ENCODE measurements at regions not wholly inside any gene's neighbourhood (a gene's known extent, or its start where the extent isn't known, plus 50 kb on each side); places are given as distances from the start of the nearest gene placed in this dataset.

DNA sequence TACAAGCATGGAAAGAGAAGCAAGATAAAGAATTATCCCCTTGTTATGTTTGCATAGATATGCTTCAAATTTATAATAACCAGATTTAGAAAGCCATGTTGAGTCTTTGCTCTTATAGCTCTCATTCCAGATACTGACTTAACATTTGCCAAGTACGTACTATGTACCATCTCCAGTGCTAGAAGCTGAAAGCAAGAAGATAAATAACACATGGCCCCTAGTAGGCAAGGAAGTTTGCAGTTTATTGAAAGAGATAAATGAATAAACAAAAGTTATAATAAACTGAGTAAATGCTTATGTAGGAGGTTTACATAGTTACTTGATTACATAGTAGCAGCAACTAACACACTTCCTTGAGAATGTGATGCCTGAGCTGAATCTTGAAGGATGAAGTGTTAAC is 628.4 kb downstream of the HINT1 start:
- H3K4me3 ChIP-seq (ENCODE audit: low read depth, low read length): no peak overlapping the region
- CTCF ChIA-PET: interaction anchor here (0.6 kb wide), 1 partner anchor 20 kb away, joined by 3 read pairs; no protein-coding TSS in a partner anchor
- POLR2A ChIA-PET: no interaction called here

More for the DNA sequence above, 628.4 kb downstream of the HINT1 start:
- Histone ChIP-seq H3K9me3 (ENCODE audit: control insufficient read depth, insufficient read depth, low read depth, low read length) (no peaks in the 10 kb centered on the region), H3K27ac (ENCODE audit: extremely low read depth, low read depth, low read length) (no peak overlapping the region), H3K4me1 (ENCODE audit: control insufficient read depth, insufficient read depth, low read length) (no peaks in the 10 kb centered on the region), H3K36me3 (ENCODE audit: control insufficient read depth in 2 of 2, insufficient read depth in 1 of 2, low read length in 2 of 2) (no peaks in the 10 kb centered on the region)
- no peak for TF ChIP-seq ZNF138 (tag by site-specific recombination; IDR thresholded peaks at IDR 0.05; ENCODE audit: borderline replicate concordance)
- TF ChIP-seq, protein P1, sequence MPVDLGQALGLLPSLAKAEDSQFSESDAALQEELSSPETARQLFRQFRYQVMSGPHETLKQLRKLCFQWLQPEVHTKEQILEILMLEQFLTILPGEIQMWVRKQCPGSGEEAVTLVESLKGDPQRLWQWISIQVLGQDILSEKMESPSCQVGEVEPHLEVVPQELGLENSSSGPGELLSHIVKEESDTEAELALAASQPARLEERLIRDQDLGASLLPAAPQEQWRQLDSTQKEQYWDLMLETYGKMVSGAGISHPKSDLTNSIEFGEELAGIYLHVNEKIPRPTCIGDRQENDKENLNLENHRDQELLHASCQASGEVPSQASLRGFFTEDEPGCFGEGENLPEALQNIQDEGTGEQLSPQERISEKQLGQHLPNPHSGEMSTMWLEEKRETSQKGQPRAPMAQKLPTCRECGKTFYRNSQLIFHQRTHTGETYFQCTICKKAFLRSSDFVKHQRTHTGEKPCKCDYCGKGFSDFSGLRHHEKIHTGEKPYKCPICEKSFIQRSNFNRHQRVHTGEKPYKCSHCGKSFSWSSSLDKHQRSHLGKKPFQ (tag by site-specific recombination; IDR thresholded peaks at IDR 0.05): no peak
- TF ChIP-seq ZNF843 (tag by site-specific recombination; IDR thresholded peaks at IDR 0.05): no peak
- TF ChIP-seq KLF10 (tag by site-specific recombination; IDR thresholded peaks at IDR 0.05): no peak
- TF ChIP-seq ZNF510 (tag by site-specific recombination; IDR thresholded peaks at IDR 0.05; ENCODE audit: insufficient replicate concordance): no peak
- TF ChIP-seq, protein P2, sequence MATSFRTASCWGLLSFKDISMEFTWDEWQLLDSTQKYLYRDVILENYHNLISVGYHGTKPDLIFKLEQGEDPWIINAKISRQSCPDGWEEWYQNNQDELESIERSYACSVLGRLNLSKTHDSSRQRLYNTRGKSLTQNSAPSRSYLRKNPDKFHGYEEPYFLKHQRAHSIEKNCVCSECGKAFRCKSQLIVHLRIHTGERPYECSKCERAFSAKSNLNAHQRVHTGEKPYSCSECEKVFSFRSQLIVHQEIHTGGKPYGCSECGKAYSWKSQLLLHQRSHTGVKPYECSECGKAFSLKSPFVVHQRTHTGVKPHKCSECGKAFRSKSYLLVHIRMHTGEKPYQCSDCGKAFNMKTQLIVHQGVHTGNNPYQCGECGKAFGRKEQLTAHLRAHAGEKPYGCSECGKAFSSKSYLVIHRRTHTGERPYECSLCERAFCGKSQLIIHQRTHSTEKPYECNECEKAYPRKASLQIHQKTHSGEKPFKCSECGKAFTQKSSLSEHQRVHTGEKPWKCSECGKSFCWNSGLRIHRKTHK (tag by site-specific recombination; IDR thresholded peaks at IDR 0.05): no peak
- TF ChIP-seq, protein P3, sequence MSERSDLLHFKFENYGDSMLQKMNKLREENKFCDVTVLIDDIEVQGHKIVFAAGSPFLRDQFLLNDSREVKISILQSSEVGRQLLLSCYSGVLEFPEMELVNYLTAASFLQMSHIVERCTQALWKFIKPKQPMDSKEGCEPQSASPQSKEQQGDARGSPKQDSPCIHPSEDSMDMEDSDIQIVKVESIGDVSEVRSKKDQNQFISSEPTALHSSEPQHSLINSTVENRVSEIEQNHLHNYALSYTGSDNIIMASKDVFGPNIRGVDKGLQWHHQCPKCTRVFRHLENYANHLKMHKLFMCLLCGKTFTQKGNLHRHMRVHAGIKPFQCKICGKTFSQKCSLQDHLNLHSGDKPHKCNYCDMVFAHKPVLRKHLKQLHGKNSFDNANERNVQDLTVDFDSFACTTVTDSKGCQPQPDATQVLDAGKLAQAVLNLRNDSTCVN (tag by site-specific recombination; optimal IDR thresholded peaks at IDR 0.05): no peak
- TF ChIP-seq, protein P4, sequence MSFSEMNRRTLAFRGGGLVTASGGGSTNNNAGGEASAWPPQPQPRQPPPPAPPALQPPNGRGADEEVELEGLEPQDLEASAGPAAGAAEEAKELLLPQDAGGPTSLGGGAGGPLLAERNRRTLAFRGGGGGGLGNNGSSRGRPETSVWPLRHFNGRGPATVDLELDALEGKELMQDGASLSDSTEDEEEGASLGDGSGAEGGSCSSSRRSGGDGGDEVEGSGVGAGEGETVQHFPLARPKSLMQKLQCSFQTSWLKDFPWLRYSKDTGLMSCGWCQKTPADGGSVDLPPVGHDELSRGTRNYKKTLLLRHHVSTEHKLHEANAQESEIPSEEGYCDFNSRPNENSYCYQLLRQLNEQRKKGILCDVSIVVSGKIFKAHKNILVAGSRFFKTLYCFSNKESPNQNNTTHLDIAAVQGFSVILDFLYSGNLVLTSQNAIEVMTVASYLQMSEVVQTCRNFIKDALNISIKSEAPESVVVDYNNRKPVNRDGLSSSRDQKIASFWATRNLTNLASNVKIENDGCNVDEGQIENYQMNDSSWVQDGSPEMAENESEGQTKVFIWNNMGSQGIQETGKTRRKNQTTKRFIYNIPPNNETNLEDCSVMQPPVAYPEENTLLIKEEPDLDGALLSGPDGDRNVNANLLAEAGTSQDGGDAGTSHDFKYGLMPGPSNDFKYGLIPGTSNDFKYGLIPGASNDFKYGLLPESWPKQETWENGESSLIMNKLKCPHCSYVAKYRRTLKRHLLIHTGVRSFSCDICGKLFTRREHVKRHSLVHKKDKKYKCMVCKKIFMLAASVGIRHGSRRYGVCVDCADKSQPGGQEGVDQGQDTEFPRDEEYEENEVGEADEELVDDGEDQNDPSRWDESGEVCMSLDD (tag by site-specific recombination; IDR thresholded peaks at IDR 0.05): no peak
- no peak for TF ChIP-seq ZNF776 (tag by site-specific recombination; IDR thresholded peaks at IDR 0.05; ENCODE audit: borderline replicate concordance)
- TF ChIP-seq, protein P5, sequence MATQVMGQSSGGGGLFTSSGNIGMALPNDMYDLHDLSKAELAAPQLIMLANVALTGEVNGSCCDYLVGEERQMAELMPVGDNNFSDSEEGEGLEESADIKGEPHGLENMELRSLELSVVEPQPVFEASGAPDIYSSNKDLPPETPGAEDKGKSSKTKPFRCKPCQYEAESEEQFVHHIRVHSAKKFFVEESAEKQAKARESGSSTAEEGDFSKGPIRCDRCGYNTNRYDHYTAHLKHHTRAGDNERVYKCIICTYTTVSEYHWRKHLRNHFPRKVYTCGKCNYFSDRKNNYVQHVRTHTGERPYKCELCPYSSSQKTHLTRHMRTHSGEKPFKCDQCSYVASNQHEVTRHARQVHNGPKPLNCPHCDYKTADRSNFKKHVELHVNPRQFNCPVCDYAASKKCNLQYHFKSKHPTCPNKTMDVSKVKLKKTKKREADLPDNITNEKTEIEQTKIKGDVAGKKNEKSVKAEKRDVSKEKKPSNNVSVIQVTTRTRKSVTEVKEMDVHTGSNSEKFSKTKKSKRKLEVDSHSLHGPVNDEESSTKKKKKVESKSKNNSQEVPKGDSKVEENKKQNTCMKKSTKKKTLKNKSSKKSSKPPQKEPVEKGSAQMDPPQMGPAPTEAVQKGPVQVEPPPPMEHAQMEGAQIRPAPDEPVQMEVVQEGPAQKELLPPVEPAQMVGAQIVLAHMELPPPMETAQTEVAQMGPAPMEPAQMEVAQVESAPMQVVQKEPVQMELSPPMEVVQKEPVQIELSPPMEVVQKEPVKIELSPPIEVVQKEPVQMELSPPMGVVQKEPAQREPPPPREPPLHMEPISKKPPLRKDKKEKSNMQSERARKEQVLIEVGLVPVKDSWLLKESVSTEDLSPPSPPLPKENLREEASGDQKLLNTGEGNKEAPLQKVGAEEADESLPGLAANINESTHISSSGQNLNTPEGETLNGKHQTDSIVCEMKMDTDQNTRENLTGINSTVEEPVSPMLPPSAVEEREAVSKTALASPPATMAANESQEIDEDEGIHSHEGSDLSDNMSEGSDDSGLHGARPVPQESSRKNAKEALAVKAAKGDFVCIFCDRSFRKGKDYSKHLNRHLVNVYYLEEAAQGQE (tag by site-specific recombination; IDR thresholded peaks at IDR 0.05): no peak
- no peak for TF ChIP-seq ZNF157 (tag by site-specific recombination; IDR thresholded peaks at IDR 0.05)
- TF ChIP-seq, protein P6, sequence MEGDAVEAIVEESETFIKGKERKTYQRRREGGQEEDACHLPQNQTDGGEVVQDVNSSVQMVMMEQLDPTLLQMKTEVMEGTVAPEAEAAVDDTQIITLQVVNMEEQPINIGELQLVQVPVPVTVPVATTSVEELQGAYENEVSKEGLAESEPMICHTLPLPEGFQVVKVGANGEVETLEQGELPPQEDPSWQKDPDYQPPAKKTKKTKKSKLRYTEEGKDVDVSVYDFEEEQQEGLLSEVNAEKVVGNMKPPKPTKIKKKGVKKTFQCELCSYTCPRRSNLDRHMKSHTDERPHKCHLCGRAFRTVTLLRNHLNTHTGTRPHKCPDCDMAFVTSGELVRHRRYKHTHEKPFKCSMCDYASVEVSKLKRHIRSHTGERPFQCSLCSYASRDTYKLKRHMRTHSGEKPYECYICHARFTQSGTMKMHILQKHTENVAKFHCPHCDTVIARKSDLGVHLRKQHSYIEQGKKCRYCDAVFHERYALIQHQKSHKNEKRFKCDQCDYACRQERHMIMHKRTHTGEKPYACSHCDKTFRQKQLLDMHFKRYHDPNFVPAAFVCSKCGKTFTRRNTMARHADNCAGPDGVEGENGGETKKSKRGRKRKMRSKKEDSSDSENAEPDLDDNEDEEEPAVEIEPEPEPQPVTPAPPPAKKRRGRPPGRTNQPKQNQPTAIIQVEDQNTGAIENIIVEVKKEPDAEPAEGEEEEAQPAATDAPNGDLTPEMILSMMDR (tag by site-specific recombination; IDR thresholded peaks at IDR 0.05): no peak
- TF ChIP-seq MEIS1 (CRISPR knock-in tag; IDR thresholded peaks at IDR 0.05; ENCODE audit: borderline replicate concordance): no peak
- TF ChIP-seq, protein P7, sequence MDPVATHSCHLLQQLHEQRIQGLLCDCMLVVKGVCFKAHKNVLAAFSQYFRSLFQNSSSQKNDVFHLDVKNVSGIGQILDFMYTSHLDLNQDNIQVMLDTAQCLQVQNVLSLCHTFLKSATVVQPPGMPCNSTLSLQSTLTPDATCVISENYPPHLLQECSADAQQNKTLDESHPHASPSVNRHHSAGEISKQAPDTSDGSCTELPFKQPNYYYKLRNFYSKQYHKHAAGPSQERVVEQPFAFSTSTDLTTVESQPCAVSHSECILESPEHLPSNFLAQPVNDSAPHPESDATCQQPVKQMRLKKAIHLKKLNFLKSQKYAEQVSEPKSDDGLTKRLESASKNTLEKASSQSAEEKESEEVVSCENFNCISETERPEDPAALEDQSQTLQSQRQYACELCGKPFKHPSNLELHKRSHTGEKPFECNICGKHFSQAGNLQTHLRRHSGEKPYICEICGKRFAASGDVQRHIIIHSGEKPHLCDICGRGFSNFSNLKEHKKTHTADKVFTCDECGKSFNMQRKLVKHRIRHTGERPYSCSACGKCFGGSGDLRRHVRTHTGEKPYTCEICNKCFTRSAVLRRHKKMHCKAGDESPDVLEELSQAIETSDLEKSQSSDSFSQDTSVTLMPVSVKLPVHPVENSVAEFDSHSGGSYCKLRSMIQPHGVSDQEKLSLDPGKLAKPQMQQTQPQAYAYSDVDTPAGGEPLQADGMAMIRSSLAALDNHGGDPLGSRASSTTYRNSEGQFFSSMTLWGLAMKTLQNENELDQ (tag by site-specific recombination; IDR thresholded peaks at IDR 0.05; ENCODE audit: low read depth): no peak
- TF ChIP-seq, protein P8, sequence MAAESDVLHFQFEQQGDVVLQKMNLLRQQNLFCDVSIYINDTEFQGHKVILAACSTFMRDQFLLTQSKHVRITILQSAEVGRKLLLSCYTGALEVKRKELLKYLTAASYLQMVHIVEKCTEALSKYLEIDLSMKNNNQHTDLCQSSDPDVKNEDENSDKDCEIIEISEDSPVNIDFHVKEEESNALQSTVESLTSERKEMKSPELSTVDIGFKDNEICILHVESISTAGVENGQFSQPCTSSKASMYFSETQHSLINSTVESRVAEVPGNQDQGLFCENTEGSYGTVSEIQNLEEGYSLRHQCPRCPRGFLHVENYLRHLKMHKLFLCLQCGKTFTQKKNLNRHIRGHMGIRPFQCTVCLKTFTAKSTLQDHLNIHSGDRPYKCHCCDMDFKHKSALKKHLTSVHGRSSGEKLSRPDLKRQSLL (tag by site-specific recombination; IDR thresholded peaks at IDR 0.05): no peak
- TF ChIP-seq, protein P9, sequence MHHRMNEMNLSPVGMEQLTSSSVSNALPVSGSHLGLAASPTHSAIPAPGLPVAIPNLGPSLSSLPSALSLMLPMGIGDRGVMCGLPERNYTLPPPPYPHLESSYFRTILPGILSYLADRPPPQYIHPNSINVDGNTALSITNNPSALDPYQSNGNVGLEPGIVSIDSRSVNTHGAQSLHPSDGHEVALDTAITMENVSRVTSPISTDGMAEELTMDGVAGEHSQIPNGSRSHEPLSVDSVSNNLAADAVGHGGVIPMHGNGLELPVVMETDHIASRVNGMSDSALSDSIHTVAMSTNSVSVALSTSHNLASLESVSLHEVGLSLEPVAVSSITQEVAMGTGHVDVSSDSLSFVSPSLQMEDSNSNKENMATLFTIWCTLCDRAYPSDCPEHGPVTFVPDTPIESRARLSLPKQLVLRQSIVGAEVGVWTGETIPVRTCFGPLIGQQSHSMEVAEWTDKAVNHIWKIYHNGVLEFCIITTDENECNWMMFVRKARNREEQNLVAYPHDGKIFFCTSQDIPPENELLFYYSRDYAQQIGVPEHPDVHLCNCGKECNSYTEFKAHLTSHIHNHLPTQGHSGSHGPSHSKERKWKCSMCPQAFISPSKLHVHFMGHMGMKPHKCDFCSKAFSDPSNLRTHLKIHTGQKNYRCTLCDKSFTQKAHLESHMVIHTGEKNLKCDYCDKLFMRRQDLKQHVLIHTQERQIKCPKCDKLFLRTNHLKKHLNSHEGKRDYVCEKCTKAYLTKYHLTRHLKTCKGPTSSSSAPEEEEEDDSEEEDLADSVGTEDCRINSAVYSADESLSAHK (tag by site-specific recombination; IDR thresholded peaks at IDR 0.05): no peak
- TF ChIP-seq HOXD13 (CRISPR knock-in tag; IDR thresholded peaks at IDR 0.05; ENCODE audit: borderline replicate concordance): no peak
